ENCODE measurements at regions not wholly inside any gene's neighbourhood (a gene's known extent, or its start where the extent isn't known, plus 50 kb on each side); places are given as distances from the start of the nearest gene placed in this dataset.

- Histone ChIP-seq H3K14ac (ENCODE audit: low read length in 2 of 2) (no peak overlapping the region), H3K9ac (ENCODE audit: low read length) (no peak overlapping the region), H3K4me2 (ENCODE audit: low read length, poor library complexity, severe bottlenecking) (no peak overlapping the region), H3K36me3 (ENCODE audit: control insufficient read depth in 1 of 2, insufficient read depth in 2 of 2, low read depth in 1 of 2, low read length in 2 of 2) (peaks cover 0 to 4% of the 10 kb centered on the region in 2 experiments), H4K91ac (ENCODE audit: low read length) (no peak overlapping the region), H3K4me3 (ENCODE audit: insufficient read depth in 1 of 2, low read depth in 1 of 2, low read length in 2 of 2) (no peak overlapping the region), H2BK15ac (ENCODE audit: low read depth, poor library complexity, severe bottlenecking) (no peak overlapping the region), H3K27me3 (ENCODE audit: control insufficient read depth in 1 of 2, insufficient read depth in 1 of 2, low read length in 2 of 2) (no peaks in the 10 kb centered on the region), H3K79me1 (replicated peaks; ENCODE audit: low read length, poor library complexity, severe bottlenecking) (peaks cover 20% of the 10 kb centered on the region), H4K8ac (ENCODE audit: low read length) (no peak overlapping the region), H3K18ac (ENCODE audit: low read depth in 1 of 2, low read length in 2 of 2) (no peak overlapping the region), H3K27ac (ENCODE audit: low read length, poor library complexity, severe bottlenecking) (no peak overlapping the region), H2BK120ac (ENCODE audit: low read depth, low read length) (no peak overlapping the region), H2AK5ac (ENCODE audit: low read length, severe bottlenecking) (no peak overlapping the region), H3K9me3 (ENCODE audit: control insufficient read depth, low read length) (no peaks in the 10 kb centered on the region), H2BK12ac (ENCODE audit: low read length in 2 of 2) (no peak overlapping the region), H3K4me1 (ENCODE audit: control insufficient read depth, insufficient read depth, low read depth, low read length) (peaks cover 8% of the 10 kb centered on the region), H2BK5ac (ENCODE audit: low read depth, low read length, poor library complexity, severe bottlenecking) (no peak overlapping the region), H3K23ac (ENCODE audit: low read length in 2 of 2) (no peak overlapping the region), H2AFZ (ENCODE audit: low read depth, low read length) (no peak overlapping the region), H3K4ac (ENCODE audit: low read depth in 1 of 2, low read length in 2 of 2) (no peak overlapping the region)
- no peak for DNase-seq
- WGBS: 98% methylated on average over 3 of the region's 3 CpGs
Observed at GRCh38 chr2:111222204-111222866, 101.6 kb downstream of the BCL2L11 start.

- Histone ChIP-seq H3K79me1 (replicated peaks; ENCODE audit: low read length, poor library complexity, severe bottlenecking) (peaks cover 18% of the 10 kb centered on the region), H4K8ac (ENCODE audit: low read length) (no peak overlapping the region), H2AK5ac (ENCODE audit: low read length, severe bottlenecking) (no peak overlapping the region), H2BK5ac (ENCODE audit: low read depth, low read length, poor library complexity, severe bottlenecking) (no peak overlapping the region), H2BK15ac (ENCODE audit: low read depth, poor library complexity, severe bottlenecking) (no peak overlapping the region), H3K4ac (ENCODE audit: low read depth in 1 of 2, low read length in 2 of 2) (no peak overlapping the region), H3K27me3 (ENCODE audit: control insufficient read depth in 1 of 2, insufficient read depth in 1 of 2, low read length in 2 of 2) (no peaks in the 10 kb centered on the region), H2BK120ac (ENCODE audit: low read depth, low read length) (no peak overlapping the region), H4K91ac (ENCODE audit: low read length) (no peak overlapping the region), H2BK12ac (ENCODE audit: low read length in 2 of 2) (no peak overlapping the region), H3K4me2 (ENCODE audit: low read length, poor library complexity, severe bottlenecking) (no peak overlapping the region), H3K18ac (ENCODE audit: low read depth in 1 of 2, low read length in 2 of 2) (no peak overlapping the region), H3K36me3 (ENCODE audit: control insufficient read depth in 1 of 2, insufficient read depth in 2 of 2, low read depth in 1 of 2, low read length in 2 of 2) (peaks cover 0 to 2% of the 10 kb centered on the region in 2 experiments), H3K23ac (ENCODE audit: low read length in 2 of 2) (no peak overlapping the region), H2AFZ (ENCODE audit: low read depth, low read length) (no peak overlapping the region), H3K14ac (ENCODE audit: low read length in 2 of 2) (no peak overlapping the region), H3K9me3 (ENCODE audit: control insufficient read depth, low read length) (no peaks in the 10 kb centered on the region), H3K4me1 (ENCODE audit: control insufficient read depth, insufficient read depth, low read depth, low read length) (peaks cover 10% of the 10 kb centered on the region), H3K4me3 (ENCODE audit: insufficient read depth in 1 of 2, low read depth in 1 of 2, low read length in 2 of 2) (no peak overlapping the region), H3K9ac (ENCODE audit: low read length) (no peak overlapping the region), H3K27ac (ENCODE audit: low read length, poor library complexity, severe bottlenecking) (no peak overlapping the region)
- over 99% methylated on average over 3 of the region's 3 CpGs for WGBS
- DNase-seq: no peak
Observed at GRCh38 chr2:111225856-111226255, 105.1 kb downstream of the BCL2L11 start.

GRCh38 chr2:111226876-111227700 is 106.4 kb downstream of the BCL2L11 start:
- Histone ChIP-seq H2BK12ac (ENCODE audit: low read length in 2 of 2) (no peak overlapping the region), H4K91ac (ENCODE audit: low read length) (no peak overlapping the region), H2AFZ (ENCODE audit: low read depth, low read length) (no peak overlapping the region), H3K14ac (ENCODE audit: low read length in 2 of 2) (no peak overlapping the region), H2BK15ac (ENCODE audit: low read depth, poor library complexity, severe bottlenecking) (no peak overlapping the region), H3K4ac (ENCODE audit: low read depth in 1 of 2, low read length in 2 of 2) (no peak overlapping the region), H3K27me3 (ENCODE audit: control insufficient read depth in 1 of 2, insufficient read depth in 1 of 2, low read length in 2 of 2) (no peaks in the 10 kb centered on the region), H3K4me1 (ENCODE audit: control insufficient read depth, insufficient read depth, low read depth, low read length) (peaks cover 8% of the 10 kb centered on the region), H2BK120ac (ENCODE audit: low read depth, low read length) (no peak overlapping the region), H3K18ac (ENCODE audit: low read depth in 1 of 2, low read length in 2 of 2) (no peak overlapping the region), H3K4me2 (ENCODE audit: low read length, poor library complexity, severe bottlenecking) (no peak overlapping the region), H3K9ac (ENCODE audit: low read length) (peak overlapping the region; percentile 27), H3K9me3 (ENCODE audit: control insufficient read depth, low read length) (no peaks in the 10 kb centered on the region), H4K8ac (ENCODE audit: low read length) (no peak overlapping the region), H3K27ac (ENCODE audit: low read length, poor library complexity, severe bottlenecking) (peak overlapping the region; percentile 28), H2BK5ac (ENCODE audit: low read depth, low read length, poor library complexity, severe bottlenecking) (no peak overlapping the region), H2AK5ac (ENCODE audit: low read length, severe bottlenecking) (no peak overlapping the region), H3K4me3 (ENCODE audit: insufficient read depth in 1 of 2, low read depth in 1 of 2, low read length in 2 of 2) (no peak overlapping the region), H3K79me1 (replicated peaks; ENCODE audit: low read length, poor library complexity, severe bottlenecking) (peaks cover 14% of the 10 kb centered on the region), H3K23ac (ENCODE audit: low read length in 2 of 2) (no peak overlapping the region), H3K36me3 (ENCODE audit: control insufficient read depth in 1 of 2, insufficient read depth in 2 of 2, low read depth in 1 of 2, low read length in 2 of 2) (peaks cover 0 to 2% of the 10 kb centered on the region in 2 experiments)
- DNase-seq: peak; percentile 18
- WGBS: 90% methylated on average over 3 of the region's 6 CpGs

GRCh38 chr2:111227716-111228141 is 107.0 kb downstream of the BCL2L11 start:
- Histone ChIP-seq H2BK15ac (ENCODE audit: low read depth, poor library complexity, severe bottlenecking) (no peak overlapping the region), H3K9ac (ENCODE audit: low read length) (no peak overlapping the region), H3K79me1 (replicated peaks; ENCODE audit: low read length, poor library complexity, severe bottlenecking) (peaks cover 11% of the 10 kb centered on the region), H3K18ac (ENCODE audit: low read depth in 1 of 2, low read length in 2 of 2) (peak overlapping the region; percentile 5 to 67), H3K9me3 (ENCODE audit: control insufficient read depth, low read length) (no peaks in the 10 kb centered on the region), H4K8ac (ENCODE audit: low read length) (peak overlapping the region; percentile 81), H3K4ac (ENCODE audit: low read depth in 1 of 2, low read length in 2 of 2) (no peak overlapping the region), H3K27me3 (ENCODE audit: control insufficient read depth in 1 of 2, insufficient read depth in 1 of 2, low read length in 2 of 2) (no peaks in the 10 kb centered on the region), H4K91ac (ENCODE audit: low read length) (peak overlapping the region; percentile 52), H3K27ac (ENCODE audit: low read length, poor library complexity, severe bottlenecking) (peak overlapping the region; percentile 44), H3K14ac (ENCODE audit: low read length in 2 of 2) (peak overlapping the region in 1 of 2 experiments; percentile 76), H3K4me2 (ENCODE audit: low read length, poor library complexity, severe bottlenecking) (no peak overlapping the region), H2BK12ac (ENCODE audit: low read length in 2 of 2) (no peak overlapping the region), H3K4me3 (ENCODE audit: insufficient read depth in 1 of 2, low read depth in 1 of 2, low read length in 2 of 2) (no peak overlapping the region), H2BK5ac (ENCODE audit: low read depth, low read length, poor library complexity, severe bottlenecking) (no peak overlapping the region), H2AK5ac (ENCODE audit: low read length, severe bottlenecking) (peak overlapping the region; percentile 69), H3K23ac (ENCODE audit: low read length in 2 of 2) (no peak overlapping the region), H3K4me1 (ENCODE audit: control insufficient read depth, insufficient read depth, low read depth, low read length) (peaks cover 8% of the 10 kb centered on the region), H2AFZ (ENCODE audit: low read depth, low read length) (no peak overlapping the region), H2BK120ac (ENCODE audit: low read depth, low read length) (no peak overlapping the region), H3K36me3 (ENCODE audit: control insufficient read depth in 1 of 2, insufficient read depth in 2 of 2, low read depth in 1 of 2, low read length in 2 of 2) (peaks cover 0 to 2% of the 10 kb centered on the region in 2 experiments)
- DNase-seq: peak; percentile 54
- WGBS: 65% methylated on average over 6 of the region's 6 CpGs

Measured in mesenchymal stem cell (in vitro differentiated cells and primary cell).